ENCODE measurements at regions not wholly inside any gene's neighbourhood (a gene's known extent, or its start where the extent isn't known, plus 50 kb on each side); places are given as distances from the start of the nearest gene placed in this dataset.

- no peak overlapping the region for H3K9ac ChIP-seq (ENCODE audit: insufficient read depth in 1 of 2, low read length in 2 of 2)
Observed at GRCh38 chr10:36473122-36473521, 652.3 kb upstream of the ANKRD30A start.

GRCh38 chr10:36469585-36469984 lies 655.8 kb upstream of the ANKRD30A start:
- no peak for TF ChIP-seq CTCF (IDR thresholded peaks at IDR 0.05; ENCODE audit: control extremely low read depth, extremely low read depth)
- H3K4me3 ChIP-seq, result no peak overlapping the region
- H3K36me3 ChIP-seq (ENCODE audit: control insufficient read depth in 4 of 4, insufficient read depth in 4 of 4, low read length in 4 of 4), result no peaks in the 10 kb centered on the region
- DNase-seq, result no peak
- 89 to 91% methylated on average over 2 of the region's 2 CpGs for WGBS, 2 donors
- H3K27me3 ChIP-seq (ENCODE audit: control insufficient read depth in 3 of 3, insufficient read depth in 3 of 3, low read length in 2 of 3), result no peaks in the 10 kb centered on the region
- no peaks in the 10 kb centered on the region for H3K9me3 ChIP-seq (ENCODE audit: control insufficient read depth in 4 of 4, insufficient read depth in 3 of 4, low read length in 3 of 4)
- no peak for ATAC-seq (ENCODE audit: insufficient read depth, low FRiP score)
- no peak overlapping the region for H3K27ac ChIP-seq (ENCODE audit: low read depth in 1 of 2, low read length in 1 of 2)
- H3K9ac ChIP-seq (ENCODE audit: insufficient read depth in 1 of 2, low read length in 2 of 2), result no peak overlapping the region
- no peaks in the 10 kb centered on the region for H3K4me1 ChIP-seq (ENCODE audit: control insufficient read depth in 5 of 5, insufficient read depth in 5 of 5, low read length in 5 of 5)

More at GRCh38 chr10:36473122-36473521, 652.3 kb upstream of the ANKRD30A start:
- Histone ChIP-seq H3K4me3 (no peak overlapping the region), H3K36me3 (ENCODE audit: control insufficient read depth in 4 of 4, insufficient read depth in 4 of 4, low read length in 4 of 4) (no peaks in the 10 kb centered on the region), H3K27me3 (ENCODE audit: control insufficient read depth in 3 of 3, insufficient read depth in 3 of 3, low read length in 2 of 3) (no peaks in the 10 kb centered on the region), H3K27ac (ENCODE audit: low read depth in 1 of 2, low read length in 1 of 2) (no peak overlapping the region), H3K9me3 (ENCODE audit: control insufficient read depth in 4 of 4, insufficient read depth in 3 of 4, low read length in 3 of 4) (no peaks in the 10 kb centered on the region), H3K4me1 (ENCODE audit: control insufficient read depth in 5 of 5, insufficient read depth in 5 of 5, low read length in 5 of 5) (no peaks in the 10 kb centered on the region)
- 77 to 95% methylated on average over 4 of the region's 4 CpGs for WGBS, 2 donors
- DNase-seq (no peak), ATAC-seq (ENCODE audit: insufficient read depth, low FRiP score) (no peak)
- no peak for TF ChIP-seq CTCF (IDR thresholded peaks at IDR 0.05; ENCODE audit: control extremely low read depth, extremely low read depth)

DNA sequence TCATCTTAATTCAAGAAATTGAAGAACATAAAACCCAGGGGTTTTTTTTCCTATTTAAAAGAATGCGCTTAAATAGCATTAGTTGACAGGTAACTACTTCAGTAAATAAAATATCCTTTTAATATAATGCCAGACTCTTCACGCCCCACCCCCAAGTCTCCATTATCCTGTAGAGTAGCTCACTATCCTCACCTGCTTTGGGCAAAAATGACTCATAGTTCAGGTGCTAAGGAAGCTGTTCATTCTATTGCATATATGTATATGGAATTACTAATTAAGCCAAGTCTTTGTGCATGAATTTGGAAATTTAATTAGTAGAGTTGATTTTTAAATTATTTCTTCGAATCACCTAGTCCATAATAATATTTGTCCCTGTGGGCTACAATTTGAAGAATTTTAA lies 656.8 kb upstream of the ANKRD30A start:
- no peak overlapping the region for H3K4me3 ChIP-seq
- H3K27me3 ChIP-seq (ENCODE audit: control insufficient read depth in 3 of 3, insufficient read depth in 3 of 3, low read length in 2 of 3), result no peaks in the 10 kb centered on the region
- no peaks in the 10 kb centered on the region for H3K36me3 ChIP-seq (ENCODE audit: control insufficient read depth in 4 of 4, insufficient read depth in 4 of 4, low read length in 4 of 4)
- WGBS, 2 donors, result 90 to 94% methylated on average over 3 of the region's 3 CpGs
- H3K27ac ChIP-seq (ENCODE audit: low read depth in 1 of 2, low read length in 1 of 2), result no peak overlapping the region
- H3K4me1 ChIP-seq (ENCODE audit: control insufficient read depth in 5 of 5, insufficient read depth in 5 of 5, low read length in 5 of 5), result no peaks in the 10 kb centered on the region
- DNase-seq (no peak), ATAC-seq (ENCODE audit: insufficient read depth, low FRiP score) (no peak)
- H3K9ac ChIP-seq (ENCODE audit: insufficient read depth in 1 of 2, low read length in 2 of 2), result no peak overlapping the region
- TF ChIP-seq CTCF (IDR thresholded peaks at IDR 0.05; ENCODE audit: control extremely low read depth, extremely low read depth), result no peak
- H3K9me3 ChIP-seq (ENCODE audit: control insufficient read depth in 4 of 4, insufficient read depth in 3 of 4, low read length in 3 of 4), result no peaks in the 10 kb centered on the region
